Dendritic cell treated with granulocyte-macrophage colony-stimulating factor and Interleukin-4, amounts not matched to agents 40 ng/mL and 50 ng/mL, for 4 days (primary cell): ENCODE measurements at regions not wholly inside any gene's neighbourhood (a gene's known extent, or its start where the extent isn't known, plus 50 kb on each side); places are given as distances from the start of the nearest gene placed in this dataset.
"Not testable (repeated sequence)": the region's sequence is repeated elsewhere in the genome, so short reads cannot be mapped to it uniquely, and the experiment has no call there.

Experiments
- H3K27ac Mint-ChIP-seq: one replicate; pipeline ENCODE4 v1.8.0; 2022; ENCODE audit warnings: mild to moderate bottlenecking, mixed read lengths
- H3K27me3 Mint-ChIP-seq: one replicate; pipeline ENCODE4 v1.8.0; 2022; ENCODE audit warnings: mild to moderate bottlenecking, mixed read lengths
- H3K36me3 Mint-ChIP-seq: one replicate; pipeline ENCODE4 v1.8.0; 2022; ENCODE audit warnings: low read depth, mixed read lengths
- H3K4me1 Mint-ChIP-seq: one replicate; pipeline ENCODE4 v1.8.0; 2022; ENCODE audit warnings: low read depth, mixed read lengths
- H3K4me3 Mint-ChIP-seq: one replicate; pipeline ENCODE4 v1.8.0; 2022; ENCODE audit warnings: mild to moderate bottlenecking, moderate library complexity, mixed read lengths
- H3K9me3 Mint-ChIP-seq: one replicate; pipeline ENCODE4 v1.8.0; 2022; ENCODE audit warnings: mixed read lengths
- intact Hi-C: fragments of 100-400 bp; cut with micrococcal nuclease; formaldehyde crosslinking; loops from one replicate; pipeline ENCODE4 v1.15.0; 2022

DNA sequence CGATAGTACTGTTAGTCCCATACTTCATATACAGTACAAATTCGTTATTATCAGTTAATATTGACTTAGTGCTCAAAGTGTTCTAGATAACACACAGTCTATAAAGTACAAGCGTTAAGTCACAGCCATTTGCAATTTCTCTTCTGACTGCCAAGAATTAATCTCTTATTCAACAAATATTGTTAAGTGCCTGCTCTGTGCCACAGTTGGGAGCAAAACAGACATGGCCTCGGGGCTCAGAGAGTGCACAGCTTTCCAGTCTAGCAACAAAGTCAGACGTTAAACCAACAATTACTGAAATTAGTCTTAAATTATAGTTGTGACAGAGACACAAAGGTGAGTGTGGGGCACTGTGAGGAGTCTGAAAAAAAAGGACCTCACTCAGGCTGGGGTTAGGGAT is 113.0 kb upstream of the DPP6 start:
- peaks cover 16% of the 10 kb centered on the region for H3K9me3 Mint-ChIP-seq
- no peaks in the 10 kb centered on the region for H3K4me1 Mint-ChIP-seq
- intact Hi-C loops: no loop called here
- no peak overlapping the region for H3K27ac Mint-ChIP-seq
- no peak overlapping the region for H3K4me3 Mint-ChIP-seq
- H3K27me3 Mint-ChIP-seq: no peaks in the 10 kb centered on the region
- H3K36me3 Mint-ChIP-seq: no peaks in the 10 kb centered on the region

DNA sequence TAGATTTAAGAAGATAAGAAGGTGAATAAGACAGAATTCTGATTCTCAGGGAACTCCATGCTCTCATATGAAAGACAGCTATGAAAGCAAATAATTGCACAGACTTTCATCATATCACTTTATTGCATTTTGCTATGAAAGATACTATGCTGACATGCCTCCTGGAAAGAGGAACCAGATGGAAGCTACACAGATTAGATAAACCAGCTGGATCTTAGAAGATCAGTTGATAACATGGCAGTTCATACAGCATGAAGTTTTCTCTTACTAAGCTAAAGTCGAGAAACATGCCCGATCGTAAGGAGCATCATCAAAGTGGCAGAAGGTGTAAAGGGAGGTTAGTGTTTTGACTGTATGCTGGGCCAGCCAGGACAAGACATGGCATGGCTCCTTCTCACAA is 112.5 kb upstream of the DPP6 start:
- Mint-ChIP-seq H3K4me3 (no peak overlapping the region), H3K4me1 (no peaks in the 10 kb centered on the region), H3K27ac (no peak overlapping the region), H3K27me3 (no peaks in the 10 kb centered on the region), H3K36me3 (no peaks in the 10 kb centered on the region), H3K9me3 (peaks cover 11% of the 10 kb centered on the region)
- intact Hi-C loops: no loop called here

DNA sequence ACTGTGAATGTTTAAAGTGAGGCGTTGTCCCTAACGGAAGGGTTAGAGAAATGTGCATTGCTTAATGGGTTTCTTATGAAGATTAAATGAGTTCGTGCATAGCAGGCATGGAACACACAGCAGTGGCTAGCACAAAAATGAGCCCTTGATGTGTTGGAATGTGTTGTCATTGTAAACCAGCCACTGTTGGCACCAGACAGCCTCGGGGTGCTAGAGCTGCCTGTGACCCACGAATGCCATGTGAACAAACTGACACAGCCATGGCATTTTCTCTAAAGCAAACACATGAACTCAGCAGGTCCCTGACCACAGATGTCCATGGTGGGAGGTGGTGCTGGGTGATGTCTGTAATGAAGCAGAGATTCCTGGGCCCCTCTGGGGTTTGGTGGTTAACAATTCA is 111.1 kb upstream of the DPP6 start:
- peaks cover 14% of the 10 kb centered on the region for H3K9me3 Mint-ChIP-seq
- no peaks in the 10 kb centered on the region for H3K36me3 Mint-ChIP-seq
- intact Hi-C loops: no loop called here
- no peaks in the 10 kb centered on the region for H3K27me3 Mint-ChIP-seq
- no peak overlapping the region for H3K27ac Mint-ChIP-seq
- H3K4me1 Mint-ChIP-seq: no peaks in the 10 kb centered on the region
- no peak overlapping the region for H3K4me3 Mint-ChIP-seq

DNA sequence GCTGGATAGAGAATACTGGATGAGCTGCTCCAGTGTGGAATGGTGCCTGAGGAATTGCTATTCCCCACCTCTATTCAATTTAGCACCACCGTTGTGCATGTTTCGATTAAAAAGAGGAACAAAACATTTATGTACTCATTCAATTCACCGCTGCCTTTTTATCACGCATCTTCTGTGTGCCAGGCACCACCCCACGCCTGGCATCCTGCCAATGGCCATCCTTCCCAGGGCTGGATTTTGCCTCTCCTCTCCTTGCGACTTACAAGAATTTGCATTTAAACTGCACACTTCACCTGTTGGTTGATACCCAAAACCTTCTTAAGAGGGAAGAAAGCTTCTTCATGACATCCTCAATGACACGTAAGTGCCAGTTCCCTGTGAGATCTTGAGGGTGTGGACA is 110.2 kb upstream of the DPP6 start:
- H3K4me1 Mint-ChIP-seq: no peaks in the 10 kb centered on the region
- no peaks in the 10 kb centered on the region for H3K27me3 Mint-ChIP-seq
- H3K9me3 Mint-ChIP-seq: peaks cover 9% of the 10 kb centered on the region
- H3K36me3 Mint-ChIP-seq: no peaks in the 10 kb centered on the region
- intact Hi-C loops: no loop called here
- no peak overlapping the region for H3K4me3 Mint-ChIP-seq
- no peak overlapping the region for H3K27ac Mint-ChIP-seq

DNA sequence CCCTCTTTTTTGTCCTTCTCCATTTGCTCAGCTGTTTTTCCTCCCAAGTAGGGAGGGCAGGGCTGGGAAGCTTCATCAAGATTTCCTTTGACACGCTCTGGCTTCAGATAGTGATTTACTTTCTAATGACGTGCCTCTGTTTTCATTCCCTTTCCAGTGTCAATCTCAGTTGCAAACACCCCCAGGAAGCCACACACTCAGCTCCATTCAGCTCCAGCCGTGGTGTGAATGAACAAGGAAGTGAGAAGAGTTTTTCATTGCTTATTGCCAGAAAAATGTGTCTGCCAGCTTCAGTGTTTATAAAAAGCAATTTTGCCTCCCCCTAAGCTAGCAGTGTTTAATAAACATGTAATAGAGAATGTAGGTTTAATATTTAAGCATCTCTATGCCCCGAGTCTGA is 108.7 kb upstream of the DPP6 start:
- Mint-ChIP-seq H3K36me3 (no peaks in the 10 kb centered on the region), H3K27me3 (no peaks in the 10 kb centered on the region), H3K4me1 (no peaks in the 10 kb centered on the region), H3K27ac (no peak overlapping the region), H3K4me3 (no peak overlapping the region), H3K9me3 (peaks cover 9% of the 10 kb centered on the region)
- intact Hi-C loops: no loop called here

DNA sequence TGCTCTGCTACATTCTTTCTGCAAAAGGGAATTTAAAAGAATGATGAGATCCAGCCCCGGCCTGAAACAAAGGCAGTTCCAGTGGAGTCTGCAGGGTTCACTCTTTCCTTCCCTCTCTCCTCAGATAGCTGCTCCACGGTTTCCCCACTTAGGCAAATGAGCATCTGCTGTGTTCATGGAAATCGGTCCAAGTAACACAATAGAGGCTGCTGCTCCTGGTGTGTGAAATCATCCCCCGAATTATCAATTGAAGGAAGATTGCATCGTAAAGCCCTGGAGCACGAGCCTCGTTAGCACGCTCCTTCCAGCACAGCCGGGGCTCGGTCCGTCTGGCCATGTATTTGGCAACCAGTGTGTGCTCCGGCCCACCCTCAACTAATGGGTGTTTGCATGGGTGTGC is 108.3 kb upstream of the DPP6 start:
- Mint-ChIP-seq H3K9me3 (peaks cover 9% of the 10 kb centered on the region), H3K36me3 (no peaks in the 10 kb centered on the region), H3K4me3 (no peak overlapping the region), H3K4me1 (no peaks in the 10 kb centered on the region), H3K27me3 (no peaks in the 10 kb centered on the region), H3K27ac (no peak overlapping the region)
- intact Hi-C loops: no loop called here

DNA sequence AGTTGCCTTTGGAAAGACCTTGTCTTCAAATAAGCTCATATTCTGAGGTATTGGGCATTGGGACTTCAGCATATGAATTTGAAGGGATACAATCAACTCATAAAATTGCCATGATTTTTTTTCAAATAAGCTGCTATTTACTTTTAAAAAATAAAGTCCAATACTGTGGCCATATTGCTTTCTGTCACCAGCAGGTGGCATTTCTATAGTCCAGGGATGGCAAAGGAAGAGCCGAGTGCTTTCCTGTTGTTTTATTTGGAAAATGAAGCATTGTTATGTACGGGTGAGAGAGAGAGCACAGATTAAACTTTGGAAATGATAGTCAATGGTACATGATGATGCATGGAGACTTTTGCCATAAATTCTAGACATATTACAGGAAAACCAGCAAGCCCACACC is 104.1 kb upstream of the DPP6 start:
- H3K36me3 Mint-ChIP-seq: no peaks in the 10 kb centered on the region
- no peak overlapping the region for H3K4me3 Mint-ChIP-seq
- peaks cover 18% of the 10 kb centered on the region for H3K9me3 Mint-ChIP-seq
- no peaks in the 10 kb centered on the region for H3K4me1 Mint-ChIP-seq
- intact Hi-C loops: no loop called here
- no peak overlapping the region for H3K27ac Mint-ChIP-seq
- H3K27me3 Mint-ChIP-seq: no peaks in the 10 kb centered on the region

DNA sequence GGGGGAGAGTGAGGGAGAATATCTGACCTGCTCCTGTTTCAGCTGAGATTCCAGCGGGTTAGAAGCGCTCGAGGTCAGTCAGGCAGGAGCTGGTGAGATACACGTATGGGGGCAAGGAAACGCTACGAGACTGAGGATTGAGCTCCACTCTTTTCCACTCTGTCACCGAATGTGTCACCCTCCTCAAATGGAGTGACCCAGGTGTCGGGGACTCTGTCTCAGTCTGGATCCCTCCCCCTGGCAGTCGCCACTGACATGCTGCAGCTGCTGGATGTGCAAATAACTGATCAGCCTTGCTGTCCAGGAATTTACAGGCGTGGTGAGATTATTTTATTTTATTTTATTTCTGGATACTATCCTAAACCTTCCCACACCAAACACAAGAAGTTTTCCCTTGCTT is 100.9 kb upstream of the DPP6 start:
- no peaks in the 10 kb centered on the region for H3K36me3 Mint-ChIP-seq
- intact Hi-C loops: no loop called here

DNA sequence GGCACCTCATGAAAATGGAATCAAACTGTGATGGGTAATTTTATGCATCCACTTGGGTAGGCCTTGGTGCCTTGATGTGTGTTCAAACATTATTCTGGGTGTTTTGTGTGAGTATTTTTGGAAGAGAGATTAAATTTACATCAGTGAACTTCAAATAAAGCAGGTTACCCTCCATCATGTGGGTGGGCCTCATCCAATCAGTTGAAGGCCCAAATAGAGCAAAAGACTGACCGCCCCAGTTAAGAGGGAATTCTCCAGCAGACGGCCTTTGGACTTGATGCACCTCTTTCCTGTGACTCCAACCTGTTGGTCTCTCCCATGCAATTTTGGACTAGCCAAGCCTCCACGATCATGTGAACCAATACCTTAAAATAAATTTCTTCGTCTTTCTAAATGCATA is 97.7 kb upstream of the DPP6 start:
- Mint-ChIP-seq H3K27ac (no peak overlapping the region), H3K9me3 (peaks cover 10% of the 10 kb centered on the region)

More for the DNA sequence above, 100.9 kb upstream of the DPP6 start:
- Mint-ChIP-seq H3K4me1 (no peaks in the 10 kb centered on the region), H3K27ac (no peak overlapping the region), H3K9me3 (peaks cover 10% of the 10 kb centered on the region), H3K4me3 (no peak overlapping the region), H3K27me3 (no peaks in the 10 kb centered on the region)

DNA sequence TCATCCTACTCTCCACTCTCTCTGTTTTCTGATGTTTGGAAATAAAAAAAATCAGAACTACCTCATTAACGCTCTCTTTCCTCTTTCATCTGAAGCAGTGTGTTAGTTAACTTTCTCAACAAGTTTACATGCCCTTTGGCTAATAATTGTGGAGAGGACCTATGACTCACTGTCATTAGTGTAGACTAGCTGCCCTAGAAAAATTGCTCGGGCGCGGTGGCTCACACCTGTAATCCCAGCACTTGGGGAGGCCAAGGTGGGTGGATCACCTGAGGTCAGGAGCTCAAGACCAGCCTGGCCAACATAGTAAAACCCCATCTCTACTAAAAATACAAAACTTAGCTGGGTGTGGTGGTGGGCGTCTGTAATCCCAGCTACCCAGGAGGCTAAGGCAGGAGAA is 94.5 kb upstream of the DPP6 start:
- H3K27me3 Mint-ChIP-seq, H3K36me3 Mint-ChIP-seq, H3K27ac Mint-ChIP-seq, H3K4me1 Mint-ChIP-seq, intact Hi-C loops, H3K4me3 Mint-ChIP-seq, H3K9me3 Mint-ChIP-seq: not testable (repeated sequence)

More for the DNA sequence above, 97.7 kb upstream of the DPP6 start:
- H3K4me1 Mint-ChIP-seq: no peaks in the 10 kb centered on the region
- no peaks in the 10 kb centered on the region for H3K27me3 Mint-ChIP-seq
- intact Hi-C loops: no loop called here
- no peak overlapping the region for H3K4me3 Mint-ChIP-seq
- no peaks in the 10 kb centered on the region for H3K36me3 Mint-ChIP-seq

DNA sequence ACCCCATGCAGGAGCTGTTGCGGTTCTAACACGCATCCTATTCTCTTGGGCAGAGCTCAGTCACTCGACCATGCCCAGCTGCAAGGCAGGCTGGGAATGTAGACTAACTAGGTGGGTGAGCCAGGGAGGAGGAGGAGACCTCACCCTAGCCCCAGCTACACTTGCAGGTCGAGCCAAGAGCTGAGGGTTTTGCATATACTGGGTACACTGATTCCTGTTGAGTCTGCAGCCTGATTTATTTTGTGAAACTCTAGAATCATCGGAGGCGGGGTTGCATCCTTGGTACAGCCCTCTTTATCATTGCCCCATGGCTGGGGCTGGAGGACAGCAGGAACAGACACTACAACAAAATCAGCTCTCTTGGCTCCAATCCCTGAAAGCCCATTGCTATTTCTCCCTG is 93.8 kb upstream of the DPP6 start:
- H3K9me3 Mint-ChIP-seq: not testable (repeated sequence)

DNA sequence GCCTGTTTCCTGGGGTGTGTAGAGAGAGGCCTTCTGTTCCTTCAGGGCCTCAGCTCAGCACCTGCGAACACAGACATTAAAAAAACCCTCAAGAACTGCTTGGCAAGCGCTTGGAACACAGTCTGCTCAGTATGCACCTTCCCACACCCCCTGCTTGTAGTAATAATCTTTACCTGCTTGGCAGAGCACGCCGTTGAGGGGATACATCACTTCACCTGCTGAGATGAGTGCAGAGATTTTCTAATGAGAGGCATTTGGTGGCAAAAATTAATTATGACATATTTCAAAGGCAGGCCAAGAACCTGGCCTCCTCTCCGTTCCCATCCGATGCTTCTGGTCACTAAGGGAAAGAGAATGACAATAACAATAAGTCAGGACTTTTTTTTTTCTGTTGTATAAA is 93.4 kb upstream of the DPP6 start:
- intact Hi-C loops, H3K9me3 Mint-ChIP-seq, H3K27ac Mint-ChIP-seq, H3K27me3 Mint-ChIP-seq, H3K4me3 Mint-ChIP-seq, H3K36me3 Mint-ChIP-seq, H3K4me1 Mint-ChIP-seq: not testable (repeated sequence)

More for the DNA sequence above, 93.8 kb upstream of the DPP6 start:
- H3K36me3 Mint-ChIP-seq, H3K27me3 Mint-ChIP-seq, intact Hi-C loops, H3K4me3 Mint-ChIP-seq, H3K27ac Mint-ChIP-seq, H3K4me1 Mint-ChIP-seq: not testable (repeated sequence)

DNA sequence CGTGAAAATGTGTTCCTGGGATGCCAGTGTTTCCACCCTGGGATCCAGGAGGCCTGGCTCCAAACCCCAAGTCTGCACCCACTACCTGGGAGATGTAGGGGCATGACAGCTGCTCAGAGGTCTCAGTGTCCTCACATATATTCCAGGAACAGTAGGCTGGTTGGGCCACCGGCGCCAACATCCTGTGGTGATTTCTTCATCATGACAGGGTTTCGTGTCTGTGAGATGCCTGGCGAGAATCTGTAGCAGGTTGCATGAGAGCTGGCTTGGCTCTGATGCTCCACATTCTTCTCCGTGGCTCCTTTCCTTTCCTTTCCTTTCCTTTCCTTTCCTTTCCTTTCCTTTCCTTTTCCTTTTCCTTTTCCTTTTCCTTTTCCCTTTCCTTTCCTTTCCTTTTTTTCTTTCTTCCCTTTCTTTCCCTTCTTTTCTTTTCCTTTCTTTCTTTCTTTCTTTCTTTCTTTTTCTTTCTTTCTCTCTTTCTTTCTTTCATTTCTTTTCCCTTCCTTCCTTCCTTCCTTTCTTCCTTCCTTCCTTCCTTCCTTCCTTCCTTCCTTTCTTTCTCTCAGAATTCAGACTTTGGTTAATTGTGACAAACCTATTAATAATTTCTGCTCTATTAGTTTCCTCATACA is 87.6 kb upstream of the DPP6 start:
- H3K4me3 Mint-ChIP-seq, H3K27me3 Mint-ChIP-seq, H3K36me3 Mint-ChIP-seq, H3K27ac Mint-ChIP-seq, intact Hi-C loops, H3K4me1 Mint-ChIP-seq: not testable (repeated sequence)
- H3K9me3 Mint-ChIP-seq: peaks cover 11% of the 10 kb centered on the region

DNA sequence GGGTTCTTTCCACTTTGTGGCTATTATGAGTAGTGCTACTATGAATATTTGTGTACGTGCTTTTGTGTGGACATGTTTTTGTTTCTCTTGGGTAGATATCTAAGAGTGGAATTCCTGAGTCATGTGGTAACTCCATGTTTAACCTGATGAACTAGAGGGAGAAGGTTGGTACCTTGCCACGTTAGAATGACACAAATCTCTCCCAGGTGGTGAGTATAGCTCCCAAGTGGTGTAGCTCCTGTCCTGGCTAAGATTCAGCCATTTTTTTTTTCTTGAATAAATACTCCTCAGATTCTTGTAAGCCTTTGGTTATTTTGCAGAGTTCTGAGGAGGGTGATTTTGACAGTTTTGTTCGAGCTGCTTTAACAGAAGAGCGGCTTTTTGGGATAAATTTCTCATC is 83.2 kb upstream of the DPP6 start:
- H3K27me3 Mint-ChIP-seq, H3K36me3 Mint-ChIP-seq, H3K27ac Mint-ChIP-seq, H3K4me1 Mint-ChIP-seq, H3K4me3 Mint-ChIP-seq, intact Hi-C loops: not testable (repeated sequence)
- peaks cover 17% of the 10 kb centered on the region for H3K9me3 Mint-ChIP-seq

DNA sequence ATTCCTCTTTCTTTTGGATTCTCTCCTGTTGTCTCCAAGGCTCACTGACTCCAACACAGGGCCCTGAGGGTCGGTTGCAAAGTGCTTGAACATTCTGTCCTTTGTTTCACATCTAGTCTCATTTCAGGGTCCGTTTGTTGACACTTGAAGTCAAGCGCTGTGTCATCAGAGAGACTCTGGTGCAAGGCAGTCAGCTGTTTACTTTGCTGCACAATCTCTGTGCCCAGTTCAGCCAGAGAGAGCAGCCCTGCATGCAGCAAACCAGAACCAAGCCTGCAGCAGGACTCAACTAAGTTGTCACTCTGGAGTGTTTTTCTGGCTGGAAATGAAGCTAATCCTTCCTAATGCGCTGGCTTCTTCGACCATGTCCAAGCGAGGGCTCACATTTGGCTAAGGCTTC is 77.6 kb upstream of the DPP6 start:
- H3K27me3 Mint-ChIP-seq, H3K27ac Mint-ChIP-seq, H3K36me3 Mint-ChIP-seq, intact Hi-C loops, H3K9me3 Mint-ChIP-seq, H3K4me1 Mint-ChIP-seq, H3K4me3 Mint-ChIP-seq: not testable (repeated sequence)
